Upper lobe of left lung (tissue), 4 donors: ENCODE measurements at regions not wholly inside any gene's neighbourhood (a gene's known extent, or its start where the extent isn't known, plus 50 kb on each side); places are given as distances from the start of the nearest gene placed in this dataset.

Experiments
- CTCF ChIP-seq, 6 experiments: fragments of 450-650 bp in 4 of 6; fragments of 200-600 bp in 2 of 6; sonication (generic) in 2 of 6; IDR thresholded peaks; one replicate each; pipeline ENCODE4 v1.5.1; 2016 to 2019; ENCODE audit warnings: antibody characterized with exemption in 6 of 6
- POLR2A ChIP-seq, 4 donors: fragments of 450-650 bp; IDR thresholded peaks; one replicate each; pipeline ENCODE4 v1.5.1; 2016 to 2017; ENCODE audit warnings: antibody characterized with exemption in 4 of 4, mild to moderate bottlenecking in 2 of 4
- POLR2AphosphoS5 ChIP-seq, 2 donors: sonication (generic); formaldehyde crosslinking; IDR thresholded peaks; one replicate each; pipeline ENCODE4 v1.5.1; 2017; ENCODE audit warnings: antibody characterized with exemption in 2 of 2

GRCh38 chr6:51463321-51463720 lies 624.1 kb downstream of the PKHD1 start:
- TF ChIP-seq POLR2A (IDR thresholded peaks at IDR 0.05) (no peak), CTCF (IDR thresholded peaks at IDR 0.05) (no peak), POLR2AphosphoS5 (IDR thresholded peaks at IDR 0.05) (no peak)
